GM21825 (cell line): ENCODE measurements at regions not wholly inside any gene's neighbourhood (a gene's known extent, or its start where the extent isn't known, plus 50 kb on each side); places are given as distances from the start of the nearest gene placed in this dataset.

ENCODE experiments used
- ATAC-seq: cut with Tn5 transposase; IDR thresholded peaks from one replicate; pipeline ENCODE4 v1.9.1; 2021; ENCODE audit warnings: mild to moderate bottlenecking, moderate library complexity; ENCODE audit not compliant: unreplicated experiment

DNA sequence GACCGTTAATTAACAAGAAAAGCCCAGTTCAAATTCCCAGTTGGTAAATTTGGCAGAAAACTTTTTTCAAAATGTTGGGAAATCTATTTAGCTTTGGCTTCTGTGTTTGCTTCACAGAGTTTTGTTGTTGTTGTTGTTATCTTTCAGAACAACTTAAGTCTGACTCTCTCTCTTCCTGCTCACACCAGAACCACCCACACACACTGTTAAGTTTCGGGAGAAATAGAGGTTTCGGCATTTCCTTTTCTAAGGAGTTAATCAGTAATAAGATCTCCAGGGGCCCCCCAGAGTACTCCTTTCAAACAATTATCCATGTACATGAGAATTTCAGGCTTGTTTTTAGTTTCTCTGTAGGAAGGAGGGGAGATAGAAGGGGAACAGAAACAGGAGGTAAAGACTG, 106.2 kb upstream of the PTCHD1 start:
- ATAC-seq = no peak

DNA sequence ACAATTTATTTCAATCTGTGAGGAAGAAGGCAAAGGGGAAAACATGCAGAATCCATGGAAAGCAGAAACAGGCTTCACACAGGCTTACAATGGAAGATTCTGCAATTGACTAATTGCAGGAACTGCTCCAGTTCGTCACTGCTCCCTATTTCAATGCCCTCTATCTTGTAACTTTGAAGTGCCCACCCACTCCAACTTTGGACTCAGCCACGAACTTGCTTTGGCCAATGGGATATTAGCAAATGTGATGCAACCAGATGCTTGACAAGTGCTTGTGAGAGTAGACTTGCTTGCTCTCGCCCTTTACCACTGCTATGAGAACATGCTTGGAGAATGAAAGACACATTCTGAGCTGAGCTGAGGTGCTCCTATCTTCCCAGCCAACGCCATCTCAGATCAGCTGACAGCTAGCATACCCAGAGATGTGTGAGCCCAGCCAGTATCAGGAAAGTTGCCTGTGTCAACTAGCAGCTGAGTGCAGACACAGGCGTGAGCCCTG, 105.7 kb upstream of the PTCHD1 start:
- ATAC-seq = no peak

DNA sequence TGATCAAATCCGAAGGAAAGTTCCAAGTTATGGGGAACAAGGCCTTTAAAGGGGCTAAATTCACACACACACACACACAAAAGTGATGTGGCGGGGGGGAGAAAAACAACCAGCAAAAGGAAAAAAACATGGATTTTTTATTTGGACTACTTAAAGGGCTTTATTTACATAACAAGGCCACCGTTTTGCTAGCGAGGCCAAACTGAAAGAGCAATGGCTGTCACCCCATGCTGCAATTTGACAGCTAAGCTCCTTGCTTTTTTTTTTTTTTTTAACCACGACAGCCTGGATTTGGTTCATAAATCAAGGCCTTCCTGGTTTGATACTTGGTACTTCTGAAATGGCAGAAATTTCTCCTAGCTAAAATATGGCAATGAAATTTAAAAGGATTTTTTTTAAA, 99.6 kb upstream of the PTCHD1 start:
- no peak for ATAC-seq

DNA sequence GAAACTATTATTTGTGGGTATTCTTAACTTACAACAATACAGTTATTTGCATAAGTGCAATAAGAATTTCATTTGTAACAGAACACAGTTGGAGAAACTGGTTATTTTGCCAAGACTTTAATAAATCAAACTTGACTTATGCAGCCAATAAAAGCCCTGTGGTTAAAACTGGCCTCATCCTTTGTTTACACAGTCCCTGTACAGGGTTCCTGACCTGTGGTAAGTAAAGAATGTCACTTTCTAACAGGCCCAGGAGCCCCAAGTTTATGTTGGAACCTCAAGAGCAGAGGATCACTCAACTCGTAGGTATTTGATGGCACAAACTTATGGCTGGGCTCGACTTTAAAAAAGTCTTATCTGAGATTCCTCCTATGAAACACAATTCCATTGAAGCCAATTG, 88.6 kb upstream of the PTCHD1 start:
- no peak for ATAC-seq

DNA sequence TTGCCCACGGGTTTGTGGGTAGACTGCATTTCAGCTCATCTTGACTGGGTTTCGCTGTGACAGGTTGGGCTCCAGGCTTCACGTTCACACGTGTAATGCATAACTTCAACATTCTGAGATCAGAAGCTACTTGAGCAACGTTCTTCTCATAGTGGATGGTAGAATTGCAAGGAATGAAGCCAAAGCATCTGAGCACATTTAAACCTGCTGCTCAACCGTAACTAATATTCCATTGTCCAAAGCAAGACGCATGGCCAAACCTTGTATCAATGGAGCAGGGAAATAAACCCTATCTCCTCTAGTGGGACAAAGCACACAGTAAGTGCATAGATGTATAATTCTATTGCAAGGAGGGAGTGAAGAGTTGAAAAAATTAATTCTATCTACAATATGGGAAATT, 86.5 kb upstream of the PTCHD1 start:
- ATAC-seq = no peak

DNA sequence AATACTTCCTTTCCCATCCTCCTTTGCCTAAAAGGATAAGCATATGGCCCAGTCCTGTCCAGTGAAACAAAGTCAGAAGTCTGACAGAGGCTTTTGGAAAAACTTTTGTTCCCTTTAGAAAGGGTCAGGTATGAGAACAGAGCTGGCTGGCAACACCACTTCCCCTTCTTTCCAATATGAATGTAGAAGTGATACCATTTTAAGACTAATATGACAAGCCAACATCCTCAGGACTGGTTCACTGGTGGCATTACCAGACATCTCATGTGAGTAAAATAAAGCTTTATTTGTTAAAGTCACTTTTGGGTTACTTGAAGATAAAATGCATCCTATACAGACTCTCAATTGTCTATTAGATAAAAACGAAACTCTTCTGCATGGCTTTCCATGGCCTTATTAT, 83.6 kb upstream of the PTCHD1 start:
- ATAC-seq = no peak

DNA sequence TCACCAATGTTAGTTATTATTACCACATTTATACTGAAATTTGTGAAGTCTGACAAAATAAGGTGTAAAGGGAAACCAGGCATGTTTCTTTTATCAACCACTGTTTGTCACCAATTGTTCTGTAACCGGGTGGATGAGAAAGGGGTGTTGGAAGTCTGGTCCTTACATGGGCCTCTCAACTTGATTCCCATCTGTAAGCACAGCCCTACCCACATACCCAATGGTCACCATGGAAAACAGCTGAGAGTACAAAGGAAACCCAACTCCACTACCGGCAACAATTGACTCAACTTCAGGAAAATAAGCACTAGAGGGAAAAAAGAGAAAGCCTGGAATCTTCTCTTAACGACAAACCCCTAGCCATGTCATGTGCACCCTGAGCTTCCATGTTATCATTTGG, 70.8 kb upstream of the PTCHD1 start:
- no peak for ATAC-seq

DNA sequence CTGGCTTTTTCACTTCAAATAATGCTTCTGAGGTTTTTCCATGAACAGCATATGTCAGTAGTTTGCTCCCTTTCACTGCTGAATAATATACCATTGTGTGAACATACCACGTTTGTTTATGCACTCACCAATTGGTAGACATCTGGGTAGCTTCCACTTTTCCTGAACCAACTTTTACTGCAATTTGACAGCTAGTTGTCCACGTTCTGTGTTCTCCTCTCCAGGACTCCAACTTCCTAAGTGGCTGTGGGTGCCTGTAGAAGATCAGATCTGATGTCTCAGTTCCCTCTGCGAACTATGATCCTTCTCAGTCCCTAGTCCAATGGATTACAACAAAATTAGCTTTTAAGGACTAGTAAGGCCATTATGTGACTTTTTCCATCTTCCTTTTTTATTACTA, 64.7 kb upstream of the PTCHD1 start:
- no peak for ATAC-seq

DNA sequence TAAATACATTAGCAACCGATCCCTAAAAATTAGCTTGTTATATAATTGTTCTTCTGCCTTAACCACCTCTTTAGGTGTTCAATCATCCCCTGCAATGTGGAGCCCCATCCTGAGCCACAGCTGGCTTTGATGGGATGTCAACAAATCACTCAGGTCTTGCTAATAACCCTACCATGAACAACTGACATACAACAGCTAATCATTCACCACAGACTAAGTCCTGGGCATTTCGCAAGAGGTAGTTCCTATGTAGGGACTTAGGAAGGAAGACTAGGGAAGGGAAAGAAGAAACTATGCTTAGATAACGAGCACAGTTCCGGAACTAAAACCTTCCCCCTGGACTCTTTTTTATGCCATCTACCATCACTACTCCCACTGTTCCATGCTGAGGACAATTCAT, 63.6 kb upstream of the PTCHD1 start:
- no peak for ATAC-seq

DNA sequence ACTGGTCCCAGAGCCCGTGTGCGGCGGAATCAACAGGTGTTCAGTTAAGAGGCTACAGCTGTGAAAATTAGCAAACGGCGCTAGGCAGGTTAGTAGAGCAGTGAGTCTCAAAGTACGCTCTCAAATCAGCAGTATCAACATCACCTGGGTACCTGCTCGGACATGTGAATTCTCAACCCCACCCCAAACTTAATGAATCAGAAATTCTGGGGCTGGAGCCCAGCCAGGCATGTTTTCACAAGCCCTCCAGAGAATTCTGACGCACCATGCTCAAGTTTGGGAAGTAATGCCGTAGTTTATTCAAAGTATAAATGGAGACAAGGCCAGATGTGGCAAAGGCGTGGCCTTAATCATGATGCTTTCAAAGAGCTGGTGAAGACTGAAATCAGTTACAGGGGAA, 58.2 kb upstream of the PTCHD1 start:
- ATAC-seq = no peak
